Stimulated activated CD4-positive, alpha-beta T cell treated with anti-CD3 and anti-CD28 coated beads, Interleukin-4, amount 100 ng/mL, for 48 hours (primary cell): ENCODE measurements at regions not wholly inside any gene's neighbourhood (a gene's known extent, or its start where the extent isn't known, plus 50 kb on each side); places are given as distances from the start of the nearest gene placed in this dataset.
"Not testable (repeated sequence)": the region's sequence is repeated elsewhere in the genome, so short reads cannot be mapped to it uniquely, and the experiment has no call there.

Source experiments
- DNase-seq, 2 donors: peaks; one replicate each; pipeline ENCODE4 v3.0.0-alpha.2; 2020; ENCODE audit warnings: low read depth in 2 of 2

DNA sequence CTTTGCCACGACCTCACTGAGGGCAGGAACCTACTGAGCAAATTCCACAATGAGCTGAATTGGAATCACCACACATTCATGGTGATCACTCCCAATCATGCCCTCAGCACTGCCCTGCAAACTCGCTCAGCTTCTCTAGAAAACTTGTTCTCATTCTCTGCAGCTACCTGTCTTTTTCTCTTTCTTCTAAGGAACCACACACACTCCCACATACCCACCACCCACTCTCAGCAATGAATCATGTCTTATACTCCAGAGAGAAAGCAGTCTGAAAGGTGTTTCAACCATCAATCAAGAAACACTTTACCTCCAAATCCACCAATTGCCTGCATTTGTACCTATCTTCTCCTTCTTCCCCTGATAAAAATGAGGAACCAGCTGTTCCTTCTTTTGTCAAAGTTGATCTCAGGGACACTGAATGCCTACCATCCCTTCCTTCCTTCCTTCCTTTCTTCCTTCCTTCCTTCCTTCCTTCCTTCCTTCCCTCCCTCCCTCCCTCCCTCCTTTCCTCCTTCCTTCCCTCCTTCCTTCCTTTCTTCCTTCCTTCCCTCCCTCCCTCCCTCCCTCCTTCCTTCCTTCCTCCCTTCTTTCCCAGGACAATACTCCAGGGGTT, 84.6 kb upstream of the SGK1 start:
- no peak for DNase-seq

DNA sequence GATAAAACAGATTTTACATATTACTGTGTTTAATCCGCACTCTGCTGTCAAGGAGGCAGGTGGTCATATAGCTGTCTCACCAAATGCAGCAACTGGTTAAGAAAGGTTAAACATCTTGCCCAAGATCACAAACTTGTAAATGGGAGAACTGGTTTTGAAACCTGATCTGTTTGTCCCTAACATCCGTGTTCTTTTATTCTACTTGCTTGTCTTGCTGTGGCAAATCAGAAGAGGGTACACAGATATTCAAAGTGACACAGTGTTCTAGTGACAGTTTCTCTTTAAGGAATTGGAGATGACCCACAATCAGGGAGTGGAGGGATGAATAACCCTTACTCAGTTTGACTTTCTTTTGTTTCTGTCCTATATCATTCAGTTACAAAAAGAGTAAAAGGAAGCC, 83.0 kb upstream of the SGK1 start:
- DNase-seq: no peak

DNA sequence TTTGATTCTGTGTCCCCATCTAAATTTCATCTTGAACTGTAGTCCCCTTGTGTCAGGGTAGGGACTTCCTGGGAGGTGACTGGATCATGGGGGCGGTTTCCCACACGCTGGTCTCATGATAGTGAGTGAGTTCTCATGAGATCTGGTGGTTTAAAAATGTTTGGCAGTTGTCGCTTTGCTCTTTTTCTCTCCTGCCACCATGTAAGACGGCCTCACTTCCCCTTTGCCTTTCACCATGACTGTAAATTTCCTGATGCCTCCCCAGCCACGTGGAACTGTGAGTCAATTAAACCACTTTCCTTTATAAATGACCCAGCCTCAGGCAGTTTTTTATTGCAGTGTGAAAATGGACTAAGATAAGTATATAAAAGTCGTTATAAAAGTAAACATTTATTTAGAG, 80.5 kb upstream of the SGK1 start:
- no peak for DNase-seq

GRCh38 chr6:134397676-134398075, 79.8 kb upstream of the SGK1 start:
- no peak for DNase-seq

GRCh38 chr6:134394905-134395304, 77.0 kb upstream of the SGK1 start:
- no peak for DNase-seq

- DNase-seq: no peak
These were observed 76.3 kb upstream of the SGK1 start for GRCh38 chr6:134394208-134394607.

GRCh38 chr6:134391205-134391604, 73.3 kb upstream of the SGK1 start:
- no peak for DNase-seq

GRCh38 chr6:134389658-134390057, 71.7 kb upstream of the SGK1 start:
- DNase-seq: no peak

GRCh38 chr6:134389129-134389528, 71.2 kb upstream of the SGK1 start:
- no peak for DNase-seq

GRCh38 chr6:134386482-134386881, 68.6 kb upstream of the SGK1 start:
- DNase-seq: not testable (repeated sequence)

DNA sequence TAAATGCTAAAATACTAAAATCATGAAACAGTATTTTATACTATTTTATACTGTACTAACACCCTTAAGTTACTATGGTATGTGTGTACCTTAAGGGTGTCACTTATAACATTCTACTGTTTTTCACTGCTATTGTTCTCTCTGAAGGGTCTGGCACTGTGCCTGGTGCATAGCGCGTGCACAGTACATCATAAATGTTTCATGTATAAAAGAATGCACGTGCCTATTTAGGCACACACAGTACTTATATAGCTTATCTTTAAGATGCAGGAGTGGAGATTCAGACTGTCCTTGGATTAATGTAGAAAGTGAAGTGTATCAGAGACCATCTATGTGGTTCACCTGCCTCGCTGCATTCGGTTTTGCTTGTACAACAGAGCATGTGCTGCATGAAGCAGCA, 64.0 kb upstream of the SGK1 start:
- no peak for DNase-seq

DNA sequence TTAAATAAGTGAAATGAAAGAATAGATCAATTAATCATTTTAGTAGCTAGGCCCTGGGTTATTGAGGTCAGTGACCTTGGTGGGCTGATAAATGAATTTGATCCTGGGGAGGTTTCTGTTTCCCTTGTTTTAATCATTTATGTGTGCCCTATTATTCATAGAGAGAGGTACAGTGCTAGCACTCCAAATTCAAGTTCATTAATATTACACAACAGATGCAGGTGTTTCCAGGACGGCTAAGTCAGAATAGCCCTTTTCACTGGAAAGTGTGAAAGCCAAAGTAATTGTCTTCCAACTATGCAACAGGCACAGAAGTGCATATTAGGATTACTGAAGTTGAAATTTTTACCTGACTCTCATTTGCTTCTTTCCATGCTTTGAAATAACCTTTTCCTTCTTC, 61.7 kb upstream of the SGK1 start:
- no peak for DNase-seq

- DNase-seq: peak in 1 of 2 donors; percentile 16
These were observed 61.2 kb upstream of the SGK1 start for GRCh38 chr6:134379076-134379475.

DNA sequence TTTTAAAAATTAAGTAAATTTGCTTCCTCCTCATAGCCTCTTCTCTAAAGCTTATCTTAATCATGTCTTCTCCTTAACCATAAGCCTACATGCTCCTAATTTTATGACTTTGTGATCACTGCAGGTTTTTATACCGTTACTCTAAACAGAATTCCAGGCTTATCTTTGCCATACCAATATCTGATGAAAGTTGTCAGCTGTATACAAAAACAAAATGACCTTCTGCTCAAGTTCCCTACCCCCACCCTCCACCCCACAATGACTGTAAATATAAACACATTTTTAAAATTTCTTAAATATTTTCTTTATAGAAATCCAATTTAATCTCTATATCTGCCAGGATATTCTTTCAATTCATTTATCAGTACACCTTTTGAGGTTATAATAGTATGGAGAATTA, 60.5 kb upstream of the SGK1 start:
- no peak for DNase-seq

DNA sequence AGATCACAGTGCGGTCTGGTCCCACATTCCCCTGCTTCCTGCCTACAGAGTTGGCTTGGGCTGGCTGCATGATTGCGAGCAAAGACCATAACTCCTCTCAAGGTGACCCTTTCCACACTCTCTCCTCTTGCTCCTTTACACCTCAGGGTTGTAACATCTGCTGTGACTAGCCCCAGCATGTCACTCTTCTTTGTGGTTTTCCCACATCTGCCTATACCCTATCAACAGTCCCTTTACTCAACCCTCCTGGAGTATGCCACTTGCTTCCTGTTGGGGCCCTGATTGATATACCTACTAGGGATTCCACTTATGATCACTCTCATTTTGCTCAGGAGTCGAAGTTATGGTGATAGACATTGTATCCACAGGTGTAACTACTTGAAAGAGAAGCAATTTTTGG, 58.9 kb upstream of the SGK1 start:
- no peak for DNase-seq

GRCh38 chr6:134375220-134375580, 57.3 kb upstream of the SGK1 start:
- no peak for DNase-seq

DNA sequence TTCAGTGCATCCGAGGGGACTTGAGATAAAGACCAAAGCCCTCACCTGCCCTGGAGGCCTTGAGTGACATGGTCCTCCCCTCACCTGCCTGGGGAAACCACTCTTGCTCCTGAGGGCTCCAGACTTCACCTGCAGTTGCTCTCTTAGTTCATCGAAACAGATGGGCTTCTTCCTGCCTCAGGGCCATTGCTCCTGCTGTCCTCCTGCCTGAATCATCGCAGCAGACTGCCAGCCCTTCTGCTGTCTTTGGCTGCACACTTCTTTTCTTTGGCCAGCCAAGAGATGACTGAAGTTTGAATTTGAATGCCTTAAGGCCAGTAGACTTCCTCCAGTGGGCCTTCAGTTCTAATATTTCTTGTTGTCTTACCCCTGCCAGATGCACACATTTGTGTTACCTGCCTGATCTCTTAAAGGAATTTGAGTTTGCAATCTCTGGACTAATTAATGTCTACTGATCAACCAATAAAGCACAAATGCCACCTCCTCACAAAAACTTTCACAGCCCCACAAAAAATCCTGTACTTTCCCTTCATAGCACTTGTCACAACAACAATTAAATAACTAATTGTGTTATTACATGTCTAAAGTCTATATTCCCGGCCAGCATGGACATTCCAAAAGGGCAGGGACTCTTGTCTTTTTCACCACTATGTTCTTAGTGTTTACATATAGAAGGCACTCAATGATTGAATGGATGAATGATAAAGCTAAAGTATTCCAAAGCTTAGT, 56.7 kb upstream of the SGK1 start:
- DNase-seq: no peak

DNA sequence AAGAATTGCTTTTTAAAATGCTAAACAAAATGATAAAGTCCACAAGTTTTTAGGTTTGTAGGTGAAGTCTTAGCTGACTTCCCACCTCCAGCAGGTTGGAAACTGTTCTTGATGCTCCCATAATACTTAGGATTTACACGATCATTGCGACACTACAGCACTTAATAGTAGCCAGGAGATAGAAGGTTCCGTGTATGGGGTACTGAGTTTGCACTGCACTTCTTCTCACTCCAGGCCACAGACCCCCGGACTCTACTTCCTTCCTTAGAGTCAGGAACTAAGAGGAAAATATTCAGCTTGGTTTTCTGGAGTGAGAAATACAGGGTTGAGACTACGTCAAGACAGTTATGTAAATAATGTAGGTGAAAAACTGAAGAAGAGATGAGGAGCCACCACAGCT, 56.1 kb upstream of the SGK1 start:
- no peak for DNase-seq

DNA sequence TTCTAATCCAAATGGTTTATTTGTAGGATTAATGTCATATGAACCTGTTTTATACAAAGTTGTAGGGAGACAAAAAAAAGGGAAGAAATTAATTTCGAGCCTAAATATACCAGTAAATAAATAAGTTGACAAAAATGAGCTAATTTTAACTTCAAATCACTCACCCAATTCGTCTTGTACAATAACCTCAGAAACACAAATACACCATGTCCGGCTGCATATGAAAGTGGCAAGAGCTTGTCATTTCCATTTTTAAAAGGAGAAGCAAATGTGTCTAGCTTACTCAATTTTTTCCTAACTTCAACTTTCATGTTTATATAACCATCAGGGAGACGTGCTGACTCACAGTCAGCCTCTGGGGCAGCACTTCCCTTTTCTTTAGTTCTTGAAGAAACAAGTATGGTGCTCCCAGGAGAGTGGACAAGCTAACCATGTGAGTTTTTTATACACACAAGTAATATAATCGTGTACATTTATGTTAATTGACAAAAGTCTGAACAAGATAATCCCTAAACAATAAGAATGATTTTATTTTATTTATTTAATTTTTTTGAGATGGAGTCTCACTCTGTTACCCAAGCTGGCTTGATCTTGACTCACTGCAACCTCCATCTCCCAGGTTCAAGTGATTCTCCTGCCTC, 55.5 kb upstream of the SGK1 start:
- DNase-seq: no peak

- no peak for DNase-seq
These were observed 54.8 kb upstream of the SGK1 start for GRCh38 chr6:134372603-134373281.

DNA sequence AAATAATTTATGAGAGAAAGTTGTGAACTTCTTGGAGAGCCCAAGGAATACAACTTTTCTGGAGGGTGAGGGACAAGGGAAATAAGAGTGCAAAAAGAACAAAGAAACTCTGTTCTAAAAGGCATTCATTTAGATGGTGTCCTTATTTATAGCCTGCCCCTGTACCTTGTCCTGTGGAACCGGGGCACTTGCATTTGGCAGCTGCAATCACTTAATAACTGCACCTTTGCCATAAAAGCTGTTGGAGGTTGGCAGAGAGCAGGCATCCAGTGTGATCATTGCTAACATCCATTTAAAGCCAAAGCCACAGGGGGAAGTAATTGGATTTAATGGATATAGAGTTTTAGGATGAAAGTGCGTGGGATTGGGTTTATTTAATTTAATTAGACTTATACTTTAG, 50.8 kb upstream of the SGK1 start:
- no peak for DNase-seq
